ENCODE measurements at regions not wholly inside any gene's neighbourhood (a gene's known extent, or its start where the extent isn't known, plus 50 kb on each side); places are given as distances from the start of the nearest gene placed in this dataset.

DNA sequence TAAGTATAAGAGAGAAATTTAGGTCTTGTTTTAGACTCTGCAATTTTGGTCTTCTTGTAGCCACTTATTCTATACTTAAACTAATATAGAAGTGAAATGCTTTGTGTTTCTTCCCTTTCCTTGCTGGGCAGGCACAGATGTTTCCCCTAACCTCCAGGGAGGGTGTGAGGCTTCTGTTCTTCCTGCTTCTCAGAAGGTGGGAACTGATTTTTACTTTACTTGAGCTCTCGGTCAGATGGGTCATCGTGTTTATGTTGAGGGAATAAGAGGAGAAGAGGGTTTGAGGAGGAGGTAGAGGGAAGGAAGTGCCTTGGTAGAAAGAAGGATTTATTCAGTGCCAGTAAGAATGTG lies 92.5 kb upstream of the CXCR4 start:
- TF ChIP-seq, protein P1, sequence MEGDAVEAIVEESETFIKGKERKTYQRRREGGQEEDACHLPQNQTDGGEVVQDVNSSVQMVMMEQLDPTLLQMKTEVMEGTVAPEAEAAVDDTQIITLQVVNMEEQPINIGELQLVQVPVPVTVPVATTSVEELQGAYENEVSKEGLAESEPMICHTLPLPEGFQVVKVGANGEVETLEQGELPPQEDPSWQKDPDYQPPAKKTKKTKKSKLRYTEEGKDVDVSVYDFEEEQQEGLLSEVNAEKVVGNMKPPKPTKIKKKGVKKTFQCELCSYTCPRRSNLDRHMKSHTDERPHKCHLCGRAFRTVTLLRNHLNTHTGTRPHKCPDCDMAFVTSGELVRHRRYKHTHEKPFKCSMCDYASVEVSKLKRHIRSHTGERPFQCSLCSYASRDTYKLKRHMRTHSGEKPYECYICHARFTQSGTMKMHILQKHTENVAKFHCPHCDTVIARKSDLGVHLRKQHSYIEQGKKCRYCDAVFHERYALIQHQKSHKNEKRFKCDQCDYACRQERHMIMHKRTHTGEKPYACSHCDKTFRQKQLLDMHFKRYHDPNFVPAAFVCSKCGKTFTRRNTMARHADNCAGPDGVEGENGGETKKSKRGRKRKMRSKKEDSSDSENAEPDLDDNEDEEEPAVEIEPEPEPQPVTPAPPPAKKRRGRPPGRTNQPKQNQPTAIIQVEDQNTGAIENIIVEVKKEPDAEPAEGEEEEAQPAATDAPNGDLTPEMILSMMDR (conservative IDR thresholded peaks at IDR 0.05 in 1 of 2, IDR thresholded peaks at IDR 0.05 in 1 of 2; ENCODE audit: low read depth in 1 of 2, low read length in 2 of 2), result no peak
- TF ChIP-seq EZH2 (IDR thresholded peaks at IDR 0.05; ENCODE audit: low read length, missing control alignments), result no peak
